HG02870 (cell line): ENCODE measurements at regions not wholly inside any gene's neighbourhood (a gene's known extent, or its start where the extent isn't known, plus 50 kb on each side); places are given as distances from the start of the nearest gene placed in this dataset.

Source experiments
- ATAC-seq: cut with Tn5 transposase; IDR thresholded peaks from one replicate; pipeline ENCODE4 v1.9.1; 2021; ENCODE audit warnings: mild to moderate bottlenecking, moderate library complexity; ENCODE audit not compliant: unreplicated experiment

DNA sequence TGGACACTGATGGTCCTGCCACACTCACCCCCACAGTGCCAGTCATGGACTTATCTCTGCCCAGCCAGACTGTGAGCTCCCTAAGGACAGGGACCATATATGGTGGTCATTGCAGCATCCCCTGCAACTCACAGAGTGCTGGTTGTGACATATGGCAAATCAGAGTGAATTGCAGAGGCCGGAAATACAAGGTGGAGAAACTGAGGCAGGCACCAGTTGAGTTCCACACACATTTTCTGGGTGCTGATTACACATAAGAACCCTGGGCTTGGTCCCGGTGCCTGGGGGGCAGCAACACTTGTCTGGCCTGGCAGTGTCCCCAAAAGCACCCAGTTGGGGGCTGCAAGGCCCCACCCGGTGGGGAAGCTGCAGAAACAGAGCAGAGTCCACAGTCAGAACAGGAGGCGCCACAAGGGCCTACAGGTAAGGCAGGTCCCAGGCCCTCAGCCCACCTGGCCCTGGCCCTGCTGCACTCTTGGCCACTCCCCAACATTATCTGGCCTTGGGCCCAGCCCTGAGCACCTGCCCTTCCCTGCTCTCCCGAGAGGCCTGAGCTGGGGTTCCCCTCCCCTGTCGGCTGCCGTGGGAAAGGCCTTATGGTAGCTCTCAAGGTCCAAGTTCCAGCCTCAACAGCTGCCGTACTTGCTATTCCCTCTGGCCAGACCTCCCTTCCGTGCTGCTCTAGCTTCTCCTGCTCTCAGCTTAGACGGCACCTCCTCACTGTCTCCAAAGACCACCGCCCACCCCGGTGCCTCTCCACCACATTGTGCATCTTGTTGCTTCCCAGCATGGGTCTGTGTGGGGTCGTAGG lies 140.8 kb upstream of the PTPN1 start:
- no peak for ATAC-seq

DNA sequence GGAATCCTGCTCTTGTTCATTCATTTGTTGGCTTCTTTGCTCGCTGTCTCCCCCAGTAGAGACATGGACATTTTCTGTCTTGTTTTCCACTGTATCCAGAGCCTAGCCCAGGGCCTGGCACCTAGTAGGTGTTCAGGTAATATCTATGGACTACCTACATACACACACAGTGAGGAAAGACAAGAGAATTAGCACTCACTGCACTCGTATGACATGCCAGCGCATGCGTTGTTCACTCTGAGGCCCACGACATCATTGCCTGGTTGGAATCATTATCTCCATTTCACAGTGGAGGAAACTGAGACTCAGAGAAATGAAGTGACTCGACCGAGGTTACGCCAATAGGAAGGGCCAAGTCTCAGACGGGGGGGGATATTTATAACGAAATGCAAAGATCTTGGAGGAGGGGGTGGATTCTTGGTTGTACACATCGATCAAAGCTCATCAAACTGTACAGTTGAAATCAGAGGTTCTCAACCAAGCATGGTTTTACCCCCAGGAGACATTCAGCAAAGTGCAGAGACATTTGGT lies 140.1 kb upstream of the PTPN1 start:
- no peak for ATAC-seq

DNA sequence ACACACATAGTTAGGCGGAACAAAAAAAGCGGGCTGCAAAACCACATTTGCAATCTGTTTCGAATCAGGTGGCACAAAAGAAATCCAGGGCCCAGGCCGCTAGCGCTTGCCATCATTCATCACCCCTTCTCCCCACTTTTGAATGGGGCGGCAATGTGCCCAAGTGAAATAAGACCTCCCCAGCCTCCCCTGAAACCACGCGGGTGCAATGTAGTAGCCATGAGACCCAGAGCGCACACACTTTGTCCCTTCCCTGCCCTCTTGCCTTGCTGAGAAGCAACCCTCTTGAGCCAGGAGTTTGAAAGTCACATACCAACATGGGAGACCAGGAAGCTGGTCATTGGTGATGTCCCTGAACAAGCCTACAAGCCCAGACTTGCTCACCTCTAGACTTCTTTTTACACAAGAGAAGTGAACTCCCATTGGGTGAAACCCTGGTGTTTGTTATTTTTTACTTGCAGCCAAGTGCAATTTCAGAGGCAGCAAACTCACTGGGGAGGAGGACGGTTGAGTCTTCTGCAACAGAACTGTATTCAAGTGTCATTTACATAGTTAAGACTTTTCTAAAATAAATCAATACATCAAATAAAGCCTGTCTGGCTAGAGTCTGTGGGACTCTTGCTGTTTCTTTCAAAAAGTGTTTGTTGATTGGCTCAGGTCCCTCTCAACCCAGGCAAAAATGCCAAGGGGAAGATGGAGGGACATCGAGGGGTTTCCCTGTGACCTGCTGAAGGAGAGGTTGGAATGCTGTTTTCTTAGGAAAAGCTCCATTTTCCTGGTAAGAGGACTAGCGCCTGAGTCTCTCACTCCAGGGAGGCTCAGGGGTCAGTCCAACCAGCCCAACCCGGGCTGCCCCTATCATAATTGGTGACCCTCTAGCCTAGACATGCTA lies 138.1 kb upstream of the PTPN1 start:
- ATAC-seq = no peak

DNA sequence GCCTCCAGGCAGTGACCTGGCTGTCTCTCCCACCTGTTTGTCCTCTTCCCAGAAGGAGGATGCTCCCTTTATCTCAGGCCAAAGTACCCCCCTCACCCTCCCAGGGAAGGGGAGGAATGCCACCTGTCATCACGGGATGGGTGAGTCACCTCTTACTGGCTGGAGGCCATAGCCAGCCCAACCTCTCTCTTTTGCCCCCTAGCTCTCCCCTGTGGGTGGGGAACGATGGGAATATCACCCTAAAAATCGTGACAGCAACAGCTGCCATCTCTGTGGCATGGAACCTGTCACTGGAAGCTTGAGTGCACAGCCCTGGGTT lies 137.5 kb upstream of the PTPN1 start:
- no peak for ATAC-seq

DNA sequence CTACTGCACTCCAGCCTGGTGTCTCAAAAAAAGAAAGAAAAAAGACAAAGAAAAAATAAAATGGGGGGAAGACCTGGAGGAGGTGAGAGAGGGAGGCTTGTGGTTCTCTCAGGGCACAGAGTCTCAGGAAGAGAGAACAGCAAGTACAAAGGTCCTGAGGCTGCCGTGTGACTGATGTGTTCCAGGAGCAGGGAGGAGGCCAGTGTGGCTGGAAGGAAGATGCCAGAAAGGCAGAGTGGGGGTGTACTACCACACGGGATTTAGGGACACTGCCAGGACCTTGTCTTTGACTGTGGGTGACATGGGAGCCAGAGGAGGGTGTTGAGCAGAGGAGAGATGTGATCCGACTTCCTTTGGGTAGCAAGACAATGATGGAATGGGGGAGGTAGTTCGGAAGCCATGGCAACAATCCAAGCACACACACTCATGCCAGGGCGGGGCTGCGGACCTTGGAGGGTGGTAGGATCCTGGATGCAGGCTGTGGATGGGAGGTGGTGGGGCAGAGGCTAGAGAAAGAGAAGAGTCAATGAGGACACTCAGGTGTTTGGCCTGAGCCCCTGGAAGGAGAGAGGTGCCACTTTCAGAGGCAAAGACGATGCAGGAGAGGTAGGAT lies 136.4 kb upstream of the PTPN1 start:
- no peak for ATAC-seq

DNA sequence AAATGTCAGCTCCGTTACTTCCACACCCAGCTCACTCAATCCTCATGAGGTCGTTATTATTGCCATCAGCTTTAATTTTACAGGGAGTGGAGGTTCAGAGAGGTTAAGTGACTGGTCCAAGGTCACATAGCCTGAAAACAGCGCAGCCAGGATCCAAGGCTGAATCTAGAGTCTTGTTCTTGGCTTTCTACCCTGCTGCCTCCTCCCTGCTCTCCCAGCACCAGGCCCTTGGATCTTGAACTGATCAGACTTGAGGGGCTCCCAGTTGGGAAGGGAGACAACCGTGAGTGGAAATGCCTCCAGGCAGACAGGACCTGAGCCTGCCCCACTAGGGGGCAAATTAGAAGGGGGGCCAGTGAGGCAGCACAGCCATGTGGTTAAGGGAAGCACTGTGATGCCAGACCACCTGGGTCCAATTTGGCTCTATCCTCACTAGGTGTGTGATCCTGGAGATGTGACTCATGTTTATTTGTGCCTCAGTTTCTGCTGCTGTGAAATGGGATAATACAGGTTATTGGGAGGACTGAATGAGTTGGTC lies 135.6 kb upstream of the PTPN1 start:
- no peak for ATAC-seq

DNA sequence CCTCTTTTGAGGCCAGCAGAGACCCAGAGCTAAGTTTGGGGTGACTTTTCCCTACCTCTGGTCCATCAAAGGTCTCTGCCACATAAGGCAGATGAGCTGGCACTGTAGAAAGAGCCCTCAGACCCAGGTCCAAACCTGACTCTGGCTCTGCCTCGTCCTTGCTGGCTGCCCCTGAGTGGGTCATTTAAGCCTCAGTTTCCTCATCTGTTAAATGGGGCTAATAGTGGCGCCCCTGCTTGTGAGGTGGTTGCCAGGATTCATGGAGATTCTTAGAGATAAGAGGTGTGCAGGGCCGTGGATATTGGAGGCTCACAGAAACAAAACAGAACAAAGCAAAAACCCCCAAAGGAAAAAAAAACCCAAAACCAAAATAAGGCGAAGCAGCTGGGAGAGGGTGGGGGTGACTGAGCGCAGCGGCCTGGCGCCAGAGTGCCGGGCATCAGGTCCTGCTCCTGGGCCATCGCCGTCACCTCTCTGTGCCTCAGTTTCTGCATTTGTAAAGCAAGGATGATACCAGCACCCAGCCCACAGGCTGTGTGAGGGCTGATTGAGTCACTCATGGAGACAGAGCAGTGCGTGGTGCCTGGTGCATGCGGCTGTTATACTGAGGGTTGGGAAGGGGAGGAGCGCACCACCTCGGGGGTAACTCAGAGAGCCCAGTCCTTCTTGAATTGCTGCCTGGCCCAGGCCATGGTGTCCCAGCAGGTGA lies 133.8 kb upstream of the PTPN1 start:
- no peak for ATAC-seq

DNA sequence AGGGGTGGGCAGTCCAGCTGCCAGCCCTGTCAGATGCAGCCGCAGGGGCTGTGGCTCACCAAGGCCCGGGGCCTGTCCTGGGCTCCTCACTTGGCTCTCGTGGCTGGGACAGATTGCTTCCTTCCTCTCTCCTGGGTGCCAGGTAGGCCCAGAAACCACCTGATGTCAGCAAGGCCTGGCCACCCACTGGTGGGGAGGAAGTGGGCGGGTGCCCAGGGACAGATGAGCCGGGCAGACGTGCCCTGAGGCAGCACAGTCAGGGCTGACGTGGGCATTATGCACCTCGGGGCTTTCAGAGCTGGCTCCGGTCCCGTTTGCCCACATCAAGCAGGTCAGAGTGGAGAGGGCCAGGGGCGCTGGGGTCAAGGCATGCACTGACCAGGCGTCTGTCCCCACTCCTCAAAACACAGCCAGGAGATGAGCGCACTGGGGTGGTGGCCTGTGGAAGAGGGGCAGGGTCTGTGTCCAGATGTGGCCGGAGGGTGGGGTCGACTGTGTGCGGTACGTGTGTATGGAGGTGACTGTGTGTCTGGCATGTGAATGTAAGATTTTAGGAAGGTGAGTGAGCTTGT lies 133.2 kb upstream of the PTPN1 start:
- no peak for ATAC-seq

DNA sequence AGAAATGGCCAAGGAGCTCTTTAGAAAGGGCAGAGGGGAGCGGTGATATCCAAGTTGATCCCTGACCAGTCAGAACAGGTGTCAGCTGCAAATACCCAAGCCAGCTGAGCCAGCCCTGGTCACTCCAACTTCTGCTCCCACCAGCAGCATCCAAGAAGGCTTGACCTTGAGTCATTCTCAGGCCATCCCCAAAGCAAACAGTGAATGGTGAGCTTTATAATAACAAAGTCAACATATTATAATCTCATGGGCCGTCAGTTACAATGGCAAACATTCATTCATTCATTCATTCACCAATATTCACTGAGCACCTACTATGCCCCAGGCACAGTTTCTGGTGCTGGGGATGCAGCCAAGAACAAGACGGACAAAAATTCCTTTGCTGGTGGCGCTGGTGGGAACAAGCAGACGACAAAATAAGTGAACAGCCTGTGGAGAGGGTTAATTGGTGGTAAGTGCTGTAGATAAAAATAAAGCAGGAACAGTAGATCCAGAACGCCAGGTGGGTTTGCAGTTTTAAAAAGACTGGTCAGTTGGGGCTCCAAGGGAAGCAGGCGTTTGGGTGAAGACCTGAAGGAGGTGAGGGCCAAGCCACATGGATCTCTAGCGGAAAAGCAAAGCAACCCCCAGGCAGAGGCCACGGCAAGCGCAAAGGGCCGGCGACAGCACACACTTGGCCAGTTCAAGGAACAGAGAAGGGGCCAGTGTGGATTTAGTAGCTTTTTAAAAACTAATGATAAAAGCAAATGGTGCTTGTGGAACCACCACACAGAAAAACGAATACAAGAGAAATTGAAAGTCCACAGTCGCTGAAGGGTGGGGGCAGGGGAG lies 131.8 kb upstream of the PTPN1 start:
- no peak for ATAC-seq

DNA sequence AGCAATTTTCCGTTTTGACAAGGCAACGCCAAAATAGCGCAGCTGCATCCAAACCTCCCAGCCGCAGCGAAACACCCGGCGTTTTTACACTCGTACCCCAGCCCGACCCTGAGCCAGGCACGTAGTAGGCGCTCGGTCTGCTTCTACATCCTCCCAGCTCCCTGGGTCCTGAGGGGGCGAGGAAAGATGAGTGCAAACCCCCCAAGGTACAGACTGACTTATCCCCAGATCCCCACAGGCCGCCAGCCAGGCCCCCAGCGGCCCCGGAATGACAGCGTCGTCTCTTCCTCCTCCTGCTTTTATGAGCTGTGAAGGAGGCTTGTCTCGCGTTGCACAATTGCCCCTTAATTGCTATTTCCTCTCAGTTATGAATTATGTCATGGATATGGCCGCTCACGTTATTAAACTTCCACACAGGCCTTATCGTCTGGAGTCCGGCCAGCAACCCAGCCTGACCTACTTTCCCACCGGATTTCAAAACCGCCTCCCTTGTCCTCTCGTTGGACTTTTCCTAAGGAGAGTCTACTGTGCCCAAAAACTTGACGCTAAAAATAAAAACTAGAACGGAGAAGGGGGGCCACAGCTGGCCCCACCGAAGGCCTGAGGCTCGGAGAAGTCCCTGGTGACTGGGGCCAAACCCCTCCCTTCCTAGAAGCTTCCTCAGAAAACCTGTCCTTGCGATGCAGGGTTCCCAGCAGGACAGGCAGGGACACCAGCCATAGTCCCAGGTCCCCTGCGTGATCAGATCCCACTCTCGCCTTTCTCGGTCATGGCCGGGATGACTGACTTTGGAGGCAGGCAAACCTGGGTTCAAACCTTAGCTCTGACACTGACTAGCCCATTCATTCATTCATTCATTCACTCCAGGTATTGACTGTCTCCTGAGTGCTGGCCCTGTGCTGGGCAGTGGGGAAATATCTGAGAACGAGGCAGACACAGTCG lies 130.9 kb upstream of the PTPN1 start:
- ATAC-seq = no peak

DNA sequence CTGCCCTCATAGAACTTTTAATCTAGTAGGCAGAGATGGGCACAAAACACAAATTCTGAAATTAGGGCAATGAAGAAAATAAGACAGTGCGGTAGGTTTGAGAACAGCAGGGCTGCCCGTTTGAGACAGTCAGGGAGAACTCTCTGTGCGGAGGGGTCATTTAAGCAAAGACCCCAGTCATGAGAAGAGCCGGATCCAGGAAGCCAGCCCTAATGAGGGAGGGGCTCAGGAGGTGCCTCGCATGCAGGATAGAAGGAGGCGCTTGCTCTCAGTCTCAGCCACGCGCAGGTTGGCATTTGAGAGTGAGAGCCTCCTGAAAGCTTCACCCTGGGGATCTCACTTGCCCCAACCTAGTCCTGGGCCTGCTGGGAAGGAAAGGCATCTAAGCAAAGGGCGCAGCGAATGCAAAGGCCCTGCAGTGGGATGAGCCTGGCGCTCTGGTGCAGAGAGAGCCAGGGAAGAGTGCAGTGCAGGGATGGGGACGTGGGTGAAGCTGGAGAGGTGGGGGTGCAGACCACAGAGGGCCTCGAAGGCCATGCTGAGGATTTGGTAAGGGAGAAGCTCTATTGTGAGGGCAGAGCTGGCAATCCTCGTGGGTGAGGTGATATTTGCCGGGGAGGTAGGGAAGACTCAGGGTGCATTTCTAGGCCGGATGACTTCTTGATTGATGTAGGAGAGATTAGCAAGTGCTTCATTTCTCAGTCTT lies 130.0 kb upstream of the PTPN1 start:
- no peak for ATAC-seq

DNA sequence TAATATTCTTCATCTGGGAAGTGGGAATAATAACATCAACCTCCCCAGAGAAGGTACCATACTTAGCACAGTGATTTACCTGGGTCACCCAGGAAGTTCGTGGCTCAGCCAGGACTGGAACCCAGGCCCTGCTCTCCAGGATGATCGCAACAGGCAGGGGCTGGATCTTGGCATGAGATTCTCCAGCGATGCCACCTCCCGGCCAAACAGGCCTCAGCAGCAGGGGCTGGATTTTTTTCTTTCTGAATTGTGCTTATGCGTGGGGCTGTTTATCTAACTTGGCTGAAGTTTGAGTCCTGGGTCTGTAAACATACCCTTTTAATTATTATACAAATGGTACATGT lies 129.5 kb upstream of the PTPN1 start:
- no peak for ATAC-seq

DNA sequence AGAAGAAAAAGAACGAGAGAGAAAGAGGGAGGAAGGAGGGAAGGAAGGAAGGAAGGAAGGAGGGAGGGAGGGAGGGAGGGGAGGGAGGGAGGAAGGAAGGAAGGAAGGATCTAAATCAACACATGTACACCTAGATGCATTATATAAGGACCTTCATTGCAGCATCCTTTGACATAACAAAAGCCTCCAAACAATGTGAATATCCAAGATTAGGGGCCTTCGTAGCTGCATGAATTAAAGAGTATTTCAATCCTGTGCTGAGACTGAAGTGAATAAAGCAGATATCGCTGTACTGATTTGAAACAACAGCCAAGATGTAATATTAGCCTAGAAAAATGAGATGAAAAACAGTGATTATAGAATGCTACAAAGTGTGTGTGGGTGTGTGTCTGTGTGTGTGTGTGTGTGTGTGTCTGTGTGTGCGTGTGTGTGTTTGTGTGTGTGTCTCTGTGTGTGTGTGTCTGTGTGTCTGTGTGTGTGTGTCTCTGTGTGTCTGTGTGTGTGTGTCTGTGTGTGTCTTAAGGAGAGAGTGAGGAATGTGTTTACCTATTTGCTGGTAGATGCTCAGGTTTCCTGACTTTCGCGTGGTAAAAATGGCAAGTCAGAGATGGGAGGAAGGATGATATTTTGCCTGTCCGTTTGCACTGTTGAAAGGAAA lies 129.0 kb upstream of the PTPN1 start:
- no peak for ATAC-seq

DNA sequence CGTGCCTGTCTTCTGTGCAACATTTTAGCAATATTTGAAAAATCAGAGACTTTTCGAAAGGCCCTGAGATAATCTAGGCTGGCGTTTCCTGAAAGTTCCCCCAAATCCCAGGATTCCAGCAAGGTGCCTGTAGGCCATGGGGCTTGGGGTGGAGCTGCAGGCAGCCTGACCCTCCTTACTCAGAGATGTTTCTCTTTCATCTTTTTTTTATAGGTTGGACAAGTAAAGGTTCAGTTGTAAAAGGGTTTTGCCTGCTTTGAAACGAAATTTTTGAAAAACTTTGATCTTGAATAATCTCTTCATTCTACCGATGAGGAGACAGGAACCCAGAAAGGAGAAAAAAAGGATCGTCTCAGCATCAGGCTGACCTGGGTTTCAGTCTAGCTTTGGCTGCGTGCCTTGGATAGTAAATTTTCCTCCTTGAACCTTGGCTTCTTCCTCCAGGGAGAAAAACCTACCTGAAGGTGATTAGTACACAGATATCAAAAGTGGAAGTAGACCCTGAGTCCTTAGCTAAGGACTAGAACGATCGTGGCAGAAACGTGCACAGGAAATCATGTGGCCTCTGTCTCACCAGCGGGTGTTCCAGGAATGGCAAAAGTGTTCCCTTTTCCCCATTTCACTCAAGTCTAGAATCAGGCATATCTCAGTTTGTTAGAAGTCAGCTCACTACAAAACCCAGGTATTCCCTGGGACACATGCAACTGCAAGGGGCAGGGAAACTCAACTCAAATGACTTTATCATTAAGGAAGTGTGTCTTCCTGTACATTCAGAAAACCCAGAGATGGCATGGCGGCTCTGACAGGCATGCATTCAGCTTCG lies 128.2 kb upstream of the PTPN1 start:
- no peak for ATAC-seq

DNA sequence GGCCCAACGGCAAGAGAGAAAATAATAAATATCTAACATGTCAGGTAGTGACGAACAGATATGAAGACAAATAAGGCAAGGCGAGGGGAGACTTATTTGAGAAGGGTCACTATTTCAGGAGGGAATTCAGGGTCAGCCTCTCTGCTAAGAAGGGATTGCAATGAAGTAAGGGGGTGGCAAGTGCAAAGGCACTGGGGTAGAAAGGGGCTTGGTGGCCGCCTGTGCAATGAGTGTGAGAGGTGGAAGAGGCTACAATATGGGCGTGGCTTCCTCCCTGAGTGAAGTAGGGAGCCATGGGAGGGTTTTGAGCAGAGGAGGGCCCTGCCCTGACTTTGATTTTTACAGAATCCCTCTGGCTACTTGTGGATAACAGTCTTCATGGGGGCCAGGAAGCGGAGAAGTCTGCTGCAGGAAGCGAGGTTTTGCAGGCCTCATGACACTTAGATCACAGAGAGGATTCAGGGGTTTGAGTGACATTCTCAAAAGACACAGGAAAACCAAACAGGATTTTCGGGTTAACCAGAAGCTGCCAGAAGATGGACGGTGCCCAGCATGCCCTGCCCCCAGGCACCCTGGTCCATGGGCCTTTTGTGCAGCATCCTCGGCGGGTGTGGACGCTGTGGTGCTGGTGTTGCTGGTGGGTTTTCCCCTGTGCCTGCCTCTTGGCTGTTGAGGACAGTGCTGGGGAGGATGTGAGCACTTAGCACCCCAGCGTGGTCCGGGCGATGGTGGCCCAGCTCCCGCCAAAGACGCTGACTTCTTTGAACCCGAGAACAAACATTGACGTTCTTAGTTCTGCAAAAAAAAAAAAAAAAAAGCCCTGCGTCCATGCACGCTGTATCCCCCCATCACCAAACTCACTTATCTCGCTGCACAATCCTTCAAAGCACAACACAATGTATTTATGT lies 124.2 kb upstream of the PTPN1 start:
- no peak for ATAC-seq

DNA sequence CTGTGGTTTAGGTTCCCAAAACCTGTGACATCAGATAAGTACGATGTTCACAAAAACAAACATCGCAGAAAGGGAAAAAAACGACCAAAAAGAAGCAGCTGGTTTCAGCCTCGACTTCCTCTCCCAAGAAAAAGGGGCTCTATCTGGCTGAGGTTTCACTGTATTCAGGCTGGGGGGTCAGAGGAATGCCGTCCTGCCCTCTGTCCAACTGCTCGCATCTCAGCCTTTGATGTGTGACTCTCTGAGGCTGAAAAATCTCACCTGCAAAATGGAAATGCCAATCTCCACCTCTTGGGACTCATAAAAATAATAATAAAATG lies 123.6 kb upstream of the PTPN1 start:
- no peak for ATAC-seq
